Muscle of leg (tissue), 3 donors: ENCODE measurements at regions not wholly inside any gene's neighbourhood (a gene's known extent, or its start where the extent isn't known, plus 50 kb on each side); places are given as distances from the start of the nearest gene placed in this dataset.
"Not testable (repeated sequence)": the region's sequence is repeated elsewhere in the genome, so short reads cannot be mapped to it uniquely, and the experiment has no call there.

Experiments used
- DNase-seq: peaks from one replicate; pipeline ENCODE4 v3.0.0; 2013
- H3K27ac ChIP-seq: one replicate; pipeline ENCODE4 v1.5.1; 2013; ENCODE audit warnings: mild to moderate bottlenecking, low read length, control low read depth
- H3K27me3 ChIP-seq: one replicate; pipeline ENCODE4 v1.6.1; 2013; ENCODE audit warnings: low read length; ENCODE audit not compliant: control insufficient read depth, insufficient read depth
- H3K36me3 ChIP-seq: one replicate; pipeline ENCODE4 v1.6.1; 2013; ENCODE audit warnings: low read length; ENCODE audit not compliant: control insufficient read depth, insufficient read depth
- H3K4me1 ChIP-seq: one replicate; pipeline ENCODE4 v1.6.1; 2013; ENCODE audit warnings: low read length; ENCODE audit not compliant: control insufficient read depth, insufficient read depth
- H3K4me3 ChIP-seq: one replicate; pipeline ENCODE4 v1.5.1; 2013; ENCODE audit warnings: low read length, control low read depth
- H3K9me3 ChIP-seq: replicated peaks from 2 replicates; pipeline ENCODE4 v1.6.1; 2013; ENCODE audit warnings: low read depth, low read length; ENCODE audit not compliant: control insufficient read depth
- WGBS: methylation state at CpG from one replicate; pipeline ENCODE4 v1.1.5; 2013; ENCODE audit warnings: missing lambda C conversion rate; ENCODE audit not compliant: insufficient coverage; 5-methylcytosine and 5-hydroxymethylcytosine counted together

- H3K36me3 ChIP-seq: no peaks in the 10 kb centered on the region
- peaks cover 5% of the 10 kb centered on the region for H3K4me1 ChIP-seq
- no peaks in the 10 kb centered on the region for H3K9me3 ChIP-seq
- DNase-seq: no peak
- peaks cover 5% of the 10 kb centered on the region for H3K27me3 ChIP-seq
- H3K27ac ChIP-seq: peak overlapping the region; percentile 16
- no CpG with 5 or more reads among the region's 2 CpGs for WGBS
- H3K4me3 ChIP-seq: no peak overlapping the region
Measured at GRCh38 chr13:94859811-94860210, 147.5 kb upstream of the SOX21 start.

- 9% methylated on average over 11 of the region's 11 CpGs for WGBS
- no peaks in the 10 kb centered on the region for H3K36me3 ChIP-seq
- H3K27ac ChIP-seq: peak overlapping the region; percentile 56
Measured at GRCh38 chr13:94859278-94859691, 146.9 kb upstream of the SOX21 start.

DNA sequence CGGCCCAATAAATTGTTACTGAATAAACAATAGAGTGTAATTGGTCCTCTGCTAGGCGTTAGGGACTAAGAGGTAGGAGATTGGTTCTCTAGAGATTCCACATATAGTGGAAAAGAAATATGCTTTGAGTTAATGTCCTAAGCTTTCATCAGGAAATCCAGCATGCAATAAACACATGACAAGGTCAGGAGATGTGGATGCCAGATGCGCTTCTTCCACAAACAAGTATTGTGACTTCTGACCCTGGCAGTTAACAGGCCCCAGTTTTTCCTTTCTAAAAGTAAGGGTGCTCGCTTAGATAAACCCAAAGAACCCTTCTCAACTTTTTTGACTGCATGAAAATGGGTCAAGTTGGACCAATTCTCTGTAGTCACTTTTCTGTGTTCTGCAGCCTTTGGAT lies 146.5 kb upstream of the SOX21 start:
- Histone ChIP-seq H3K4me1 (peaks cover 5% of the 10 kb centered on the region), H3K27ac (peak overlapping the region; percentile 56), H3K27me3 (peaks cover 3% of the 10 kb centered on the region), H3K4me3 (no peak overlapping the region), H3K36me3 (no peaks in the 10 kb centered on the region), H3K9me3 (no peaks in the 10 kb centered on the region)
- DNase-seq: no peak
- WGBS: 52% methylated on average over 2 of the region's 4 CpGs

More at GRCh38 chr13:94859278-94859691, 146.9 kb upstream of the SOX21 start:
- DNase-seq: peak; percentile 80
- Histone ChIP-seq H3K9me3 (no peaks in the 10 kb centered on the region), H3K27me3 (peaks cover 3% of the 10 kb centered on the region), H3K4me1 (peaks cover 5% of the 10 kb centered on the region), H3K4me3 (no peak overlapping the region)

GRCh38 chr13:94854688-94855087 lies 142.3 kb upstream of the SOX21 start:
- Histone ChIP-seq H3K4me1 (peaks cover 5% of the 10 kb centered on the region), H3K27ac (no peak overlapping the region), H3K36me3 (no peaks in the 10 kb centered on the region), H3K27me3 (no peaks in the 10 kb centered on the region), H3K4me3 (no peak overlapping the region), H3K9me3 (no peaks in the 10 kb centered on the region)
- DNase-seq: no peak
- WGBS: no CpG with 5 or more reads among the region's 1 CpG

GRCh38 chr13:94851576-94851975 lies 139.2 kb upstream of the SOX21 start:
- H3K27ac ChIP-seq: no peak overlapping the region
- no peaks in the 10 kb centered on the region for H3K36me3 ChIP-seq
- H3K4me1 ChIP-seq: no peaks in the 10 kb centered on the region
- no peak for DNase-seq
- no peaks in the 10 kb centered on the region for H3K9me3 ChIP-seq
- no peak overlapping the region for H3K4me3 ChIP-seq
- H3K27me3 ChIP-seq: no peaks in the 10 kb centered on the region
- WGBS: 83% methylated on average over 1 of the region's 1 CpG

DNA sequence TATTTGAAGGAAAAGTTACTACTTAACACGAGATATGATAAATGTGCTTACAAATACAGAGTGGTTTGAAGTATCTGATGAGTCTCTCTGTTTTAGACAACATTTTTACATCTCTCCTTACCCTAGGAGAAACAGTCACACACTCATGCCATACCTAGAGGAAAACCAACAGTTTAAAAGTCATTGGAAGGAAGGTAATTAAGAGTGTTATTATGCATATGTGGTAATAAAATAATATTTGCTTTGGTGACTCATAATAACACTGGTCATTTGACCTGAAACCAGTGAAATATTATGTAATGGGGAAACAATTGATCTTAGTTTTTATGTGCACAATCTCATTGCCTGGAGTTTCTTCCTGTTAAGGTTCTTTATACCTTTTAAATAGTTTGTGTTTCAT lies 136.9 kb upstream of the SOX21 start:
- Histone ChIP-seq H3K4me3 (no peak overlapping the region), H3K27me3 (no peaks in the 10 kb centered on the region), H3K9me3 (no peaks in the 10 kb centered on the region), H3K36me3 (no peaks in the 10 kb centered on the region), H3K4me1 (no peaks in the 10 kb centered on the region), H3K27ac (no peak overlapping the region)
- WGBS: no CpG with 5 or more reads among the region's 1 CpG
- DNase-seq: no peak

GRCh38 chr13:94842901-94843300 lies 130.6 kb upstream of the SOX21 start:
- DNase-seq: no peak
- Histone ChIP-seq H3K4me1 (no peaks in the 10 kb centered on the region), H3K9me3 (no peaks in the 10 kb centered on the region), H3K27me3 (no peaks in the 10 kb centered on the region), H3K4me3 (no peak overlapping the region), H3K36me3 (no peaks in the 10 kb centered on the region), H3K27ac (no peak overlapping the region)

DNA sequence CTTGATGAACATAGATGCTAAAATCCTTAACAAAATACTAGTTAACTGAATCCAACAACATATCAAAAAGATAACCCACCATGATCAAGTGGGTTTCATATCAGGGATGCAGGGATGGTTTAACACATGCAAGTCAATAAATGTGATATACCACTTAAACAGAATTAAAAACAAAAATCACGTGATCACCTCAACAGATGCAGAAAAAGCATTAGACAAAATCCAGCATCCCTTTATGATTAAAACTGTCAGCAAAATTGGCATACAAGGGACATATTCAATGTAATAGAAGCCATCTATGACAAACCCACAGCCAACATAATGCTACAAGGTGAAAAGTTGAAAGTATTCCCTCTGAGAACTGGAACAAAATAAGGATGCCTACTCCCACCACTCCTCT lies 124.7 kb upstream of the SOX21 start:
- not testable (repeated sequence) for H3K4me1 ChIP-seq, H3K27me3 ChIP-seq, H3K36me3 ChIP-seq, DNase-seq, H3K9me3 ChIP-seq, H3K27ac ChIP-seq, H3K4me3 ChIP-seq
- no CpG with 5 or more reads among the region's 1 CpG for WGBS

DNA sequence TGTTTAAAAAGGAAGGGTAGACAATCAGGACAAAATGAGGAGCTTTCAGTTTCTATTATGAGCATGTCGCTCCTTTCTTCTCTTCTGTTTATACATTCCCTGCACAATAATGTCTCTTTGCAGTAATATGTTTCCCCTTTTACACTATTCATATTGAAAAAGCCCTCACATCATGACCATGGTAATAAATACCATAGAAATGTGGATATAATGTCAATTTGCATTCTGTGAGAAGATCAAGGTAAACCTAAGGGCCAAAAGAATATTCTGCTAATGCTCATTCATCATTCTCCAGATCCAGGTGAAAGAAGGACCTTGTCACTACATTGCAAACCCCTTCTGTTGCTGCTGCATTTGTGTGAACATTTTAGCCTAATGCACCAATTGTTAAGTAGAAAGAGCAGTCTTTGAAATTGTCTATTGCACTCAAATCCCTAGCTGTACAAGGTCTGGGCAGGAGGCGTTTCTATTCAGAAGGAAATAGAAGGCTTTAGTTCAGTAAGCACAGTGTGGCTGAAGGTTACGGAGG lies 117.6 kb upstream of the SOX21 start:
- Histone ChIP-seq H3K27me3 (no peaks in the 10 kb centered on the region), H3K27ac (no peak overlapping the region), H3K4me3 (no peak overlapping the region), H3K4me1 (peaks cover 4% of the 10 kb centered on the region), H3K36me3 (no peaks in the 10 kb centered on the region), H3K9me3 (no peaks in the 10 kb centered on the region)
- no peak for DNase-seq
- WGBS: 80% methylated on average over 1 of the region's 3 CpGs

DNA sequence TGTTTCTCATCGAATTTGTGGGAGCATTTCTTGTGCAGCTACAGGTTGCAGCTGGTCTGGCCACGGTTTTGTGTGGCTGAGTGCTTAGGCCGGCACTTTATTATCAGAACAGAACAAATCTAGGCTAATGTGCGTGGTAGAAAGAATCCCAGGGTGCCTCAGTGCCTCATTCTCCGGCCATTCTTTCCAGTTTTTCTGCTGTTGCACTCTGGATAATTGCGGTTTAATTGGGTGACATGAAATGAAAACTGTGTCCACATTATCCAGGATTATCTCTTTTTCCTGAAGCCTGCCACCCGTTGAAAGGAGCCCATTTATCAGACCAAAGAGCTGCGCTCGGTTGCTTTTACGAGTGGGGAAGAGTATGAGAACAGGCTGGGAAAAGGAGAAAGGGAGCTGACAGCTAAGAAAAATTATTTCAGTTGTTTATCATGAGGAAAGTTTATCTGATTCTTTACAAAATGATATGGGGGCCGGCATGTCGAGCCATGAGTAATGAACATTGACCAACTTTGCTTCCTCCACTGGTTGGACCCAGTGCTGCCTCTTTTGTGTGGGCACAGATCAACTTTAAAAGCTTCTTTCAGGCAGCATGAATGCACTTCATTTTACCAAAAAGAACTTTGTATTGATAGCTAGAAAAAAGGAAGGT lies 117.0 kb upstream of the SOX21 start:
- H3K27me3 ChIP-seq: no peaks in the 10 kb centered on the region
- peaks cover 4% of the 10 kb centered on the region for H3K4me1 ChIP-seq
- H3K4me3 ChIP-seq: no peak overlapping the region
- DNase-seq: no peak
- H3K9me3 ChIP-seq: no peaks in the 10 kb centered on the region
- 61% methylated on average over 4 of the region's 12 CpGs for WGBS
- H3K36me3 ChIP-seq: no peaks in the 10 kb centered on the region
- H3K27ac ChIP-seq: no peak overlapping the region

DNA sequence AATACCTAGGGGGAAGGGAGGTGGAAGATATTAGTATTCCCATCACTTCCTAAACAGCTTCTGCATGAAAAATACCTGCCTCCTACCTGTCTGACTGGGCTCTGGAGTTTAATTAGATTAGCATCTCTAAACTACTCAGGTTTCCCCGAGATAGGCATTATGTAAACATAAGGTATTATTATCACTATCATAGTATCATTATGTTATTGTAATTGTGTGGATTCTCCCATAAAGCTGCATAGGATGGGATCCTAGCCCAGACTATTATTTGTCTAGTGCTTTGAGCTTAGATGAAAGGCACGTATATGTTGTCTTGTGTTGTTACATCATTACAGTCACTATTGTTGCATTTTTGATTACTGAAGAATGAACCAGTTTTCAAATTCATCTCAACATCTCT lies 115.2 kb upstream of the SOX21 start:
- no peak overlapping the region for H3K27ac ChIP-seq
- no peaks in the 10 kb centered on the region for H3K9me3 ChIP-seq
- peaks cover 4% of the 10 kb centered on the region for H3K4me1 ChIP-seq
- no peak for DNase-seq
- H3K4me3 ChIP-seq: no peak overlapping the region
- no peaks in the 10 kb centered on the region for H3K27me3 ChIP-seq
- H3K36me3 ChIP-seq: no peaks in the 10 kb centered on the region
- no CpG with 5 or more reads among the region's 2 CpGs for WGBS
